Body of pancreas (tissue), 4 donors: ENCODE measurements at regions not wholly inside any gene's neighbourhood (a gene's known extent, or its start where the extent isn't known, plus 50 kb on each side); places are given as distances from the start of the nearest gene placed in this dataset.

Source experiments
- CTCF ChIP-seq, 7 experiments: fragments of 450-650 bp in 4 of 7; fragments of 200-600 bp in 3 of 7; sonication (generic) in 3 of 7; IDR thresholded peaks; one replicate each; pipeline ENCODE4 v1.5.1; 2016 to 2019; ENCODE audit warnings: antibody characterized with exemption in 7 of 7
- POLR2A ChIP-seq, 3 donors: fragments of 450-650 bp; IDR thresholded peaks; one replicate each; pipeline ENCODE4 v1.6.1; 2016; ENCODE audit warnings: antibody characterized with exemption in 3 of 3, mild to moderate bottlenecking in 2 of 3

DNA sequence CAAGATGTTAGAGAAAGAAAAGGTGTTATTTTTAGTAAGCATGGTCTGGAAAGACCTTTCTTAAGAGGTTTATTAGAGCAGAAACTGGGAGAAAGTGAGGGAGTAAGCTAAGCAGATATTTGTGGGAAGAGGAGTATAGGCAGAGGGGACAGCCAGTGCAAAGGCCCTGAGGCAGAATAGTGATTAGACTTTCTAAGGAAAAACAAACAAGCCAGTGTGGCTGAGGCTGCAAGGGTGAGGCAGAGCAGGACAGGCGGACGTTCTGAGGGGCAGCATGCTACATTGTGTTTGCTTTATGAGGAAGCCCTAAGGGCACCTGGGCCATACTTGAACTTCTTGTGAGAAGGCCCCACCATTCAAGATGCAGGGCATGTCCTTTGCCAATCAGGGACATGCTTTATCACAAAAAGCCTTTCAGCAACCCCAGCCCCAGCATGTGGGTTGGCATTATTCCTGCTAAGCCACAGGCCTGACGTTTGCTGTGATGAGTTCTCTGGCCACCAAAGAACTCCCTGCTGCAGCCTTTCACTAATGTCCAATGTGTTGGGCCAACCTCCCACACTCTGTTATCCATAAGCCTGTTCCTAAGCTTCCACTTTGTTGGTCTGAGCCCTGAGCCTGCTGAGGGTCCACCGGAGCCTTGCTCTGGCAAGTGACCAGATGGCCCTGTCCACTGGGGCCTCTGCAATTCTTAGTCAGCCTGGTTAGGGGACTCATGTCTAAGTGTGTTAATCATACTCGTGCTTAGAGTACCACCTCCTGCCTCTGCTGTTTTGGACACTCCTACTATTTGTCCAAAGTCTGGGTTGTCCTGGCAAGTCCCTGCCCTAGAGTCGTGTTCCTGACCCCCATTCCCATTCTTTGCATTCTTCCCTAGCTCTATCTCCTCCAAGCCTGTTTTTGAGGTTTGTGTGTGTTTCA is 209.9 kb upstream of the CTNNB1 start:
- TF ChIP-seq CTCF (IDR thresholded peaks at IDR 0.05) (no peak), POLR2A (IDR thresholded peaks at IDR 0.05) (no peak)
